Lower leg skin (tissue), 3 donors: ENCODE measurements at regions not wholly inside any gene's neighbourhood (a gene's known extent, or its start where the extent isn't known, plus 50 kb on each side); places are given as distances from the start of the nearest gene placed in this dataset.

ENCODE experiments used
- CTCF ChIP-seq, 3 donors: fragments of 450-650 bp; IDR thresholded peaks; one replicate each; pipeline ENCODE4 v1.5.1; 2016; ENCODE audit warnings: antibody characterized with exemption in 3 of 3, mild to moderate bottlenecking in 3 of 3, moderate library complexity in 2 of 3
- POLR2A ChIP-seq, 2 donors: fragments of 450-650 bp; IDR thresholded peaks; one replicate each; pipeline ENCODE4 v1.6.1; 2016 to 2017; ENCODE audit warnings: antibody characterized with exemption in 2 of 2, mild to moderate bottlenecking in 1 of 2, moderate library complexity in 1 of 2

GRCh38 chr12:16756833-16757555 lies 151.0 kb upstream of the LMO3 start:
- TF ChIP-seq CTCF (IDR thresholded peaks at IDR 0.05) (no peak), POLR2A (IDR thresholded peaks at IDR 0.05) (no peak)
